ENCODE measurements at regions not wholly inside any gene's neighbourhood (a gene's known extent, or its start where the extent isn't known, plus 50 kb on each side); places are given as distances from the start of the nearest gene placed in this dataset.

DNA sequence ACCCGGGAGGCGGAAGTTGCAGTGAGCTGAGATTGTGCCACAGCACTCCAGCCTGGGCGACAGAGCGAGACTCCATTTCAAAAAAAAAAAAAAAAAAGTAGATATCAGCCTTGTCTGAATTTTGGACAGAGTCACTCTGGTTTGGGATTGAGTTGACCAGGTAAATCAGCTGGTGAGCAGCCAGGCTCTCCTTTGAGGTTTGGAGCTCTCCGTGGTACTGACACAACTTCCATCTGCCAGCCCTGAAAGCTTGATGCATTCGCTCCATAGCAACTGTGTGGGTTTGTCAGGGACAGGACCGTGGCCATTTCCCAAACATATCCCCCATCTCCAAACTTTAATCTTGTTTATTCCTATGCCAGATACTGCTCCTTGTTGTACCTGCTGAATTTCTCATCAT lies 155.2 kb downstream of the DMRTA2 start:
- TF ChIP-seq CEBPB (IDR thresholded peaks at IDR 0.05) = no peak
- no peak for TF ChIP-seq ZBTB7A (IDR thresholded peaks at IDR 0.05; ENCODE audit: low read depth)
- TF ChIP-seq EP300 (IDR thresholded peaks at IDR 0.05; ENCODE audit: borderline replicate concordance) = no peak
- TF ChIP-seq, protein P1, sequence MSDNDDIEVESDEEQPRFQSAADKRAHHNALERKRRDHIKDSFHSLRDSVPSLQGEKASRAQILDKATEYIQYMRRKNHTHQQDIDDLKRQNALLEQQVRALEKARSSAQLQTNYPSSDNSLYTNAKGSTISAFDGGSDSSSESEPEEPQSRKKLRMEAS (IDR thresholded peaks at IDR 0.05) = no peak
- TF ChIP-seq NFIC (IDR thresholded peaks at IDR 0.05) = no peak
- no peak for TF ChIP-seq RAD21 (IDR thresholded peaks at IDR 0.05; ENCODE audit: low read depth)
